Parathyroid adenoma (tissue), 2 donors: ENCODE measurements at regions not wholly inside any gene's neighbourhood (a gene's known extent, or its start where the extent isn't known, plus 50 kb on each side); places are given as distances from the start of the nearest gene placed in this dataset.

ENCODE experiments used
- H2AFZ ChIP-seq: fragments of 300-600 bp; sonication (generic); one replicate; pipeline ENCODE4 v1.7.0; 2017; ENCODE audit warnings: antibody characterized with exemption, mild to moderate bottlenecking
- H3K27ac ChIP-seq: fragments of 300-600 bp; sonication (generic); one replicate; pipeline ENCODE4 v1.7.0; 2017
- H3K27me3 ChIP-seq: fragments of 300-600 bp; sonication (generic); one replicate; pipeline ENCODE4 v1.7.0; 2017; ENCODE audit warnings: low read length; ENCODE audit not compliant: control insufficient read depth, insufficient read depth
- H3K36me3 ChIP-seq: fragments of 300-600 bp; sonication (generic); one replicate; pipeline ENCODE4 v1.7.0; 2017; ENCODE audit warnings: low read length; ENCODE audit not compliant: control insufficient read depth, insufficient read depth
- H3K4me1 ChIP-seq: fragments of 300-600 bp; sonication (generic); one replicate; pipeline ENCODE4 v1.7.0; 2017; ENCODE audit warnings: control low read depth
- H3K4me2 ChIP-seq: fragments of 300-600 bp; sonication (generic); one replicate; pipeline ENCODE4 v1.7.0; 2017; ENCODE audit warnings: low read length
- H3K4me3 ChIP-seq: fragments of 300-600 bp; sonication (generic); one replicate; pipeline ENCODE4 v1.7.0; 2017; ENCODE audit warnings: low read depth, low read length
- H3K79me2 ChIP-seq: fragments of 300-600 bp; sonication (generic); one replicate; pipeline ENCODE4 v1.7.0; 2017; ENCODE audit warnings: control low read depth
- H3K9ac ChIP-seq: fragments of 300-600 bp; sonication (generic); one replicate; pipeline ENCODE4 v1.7.0; 2017; ENCODE audit warnings: mild to moderate bottlenecking
- H3K9me3 ChIP-seq: fragments of 300-600 bp; sonication (generic); one replicate; pipeline ENCODE4 v1.7.0; 2017; ENCODE audit warnings: low read length; ENCODE audit not compliant: control insufficient read depth
- TF ChIP-seq, protein P1 (sequence below): fragments of 300-600 bp; sonication (generic); IDR thresholded peaks from one replicate; pipeline ENCODE4 v1.7.0; 2017; ENCODE audit warnings: antibody characterized with exemption, mild to moderate bottlenecking
- donor health status: primary hyperparathyroidism.

DNA sequence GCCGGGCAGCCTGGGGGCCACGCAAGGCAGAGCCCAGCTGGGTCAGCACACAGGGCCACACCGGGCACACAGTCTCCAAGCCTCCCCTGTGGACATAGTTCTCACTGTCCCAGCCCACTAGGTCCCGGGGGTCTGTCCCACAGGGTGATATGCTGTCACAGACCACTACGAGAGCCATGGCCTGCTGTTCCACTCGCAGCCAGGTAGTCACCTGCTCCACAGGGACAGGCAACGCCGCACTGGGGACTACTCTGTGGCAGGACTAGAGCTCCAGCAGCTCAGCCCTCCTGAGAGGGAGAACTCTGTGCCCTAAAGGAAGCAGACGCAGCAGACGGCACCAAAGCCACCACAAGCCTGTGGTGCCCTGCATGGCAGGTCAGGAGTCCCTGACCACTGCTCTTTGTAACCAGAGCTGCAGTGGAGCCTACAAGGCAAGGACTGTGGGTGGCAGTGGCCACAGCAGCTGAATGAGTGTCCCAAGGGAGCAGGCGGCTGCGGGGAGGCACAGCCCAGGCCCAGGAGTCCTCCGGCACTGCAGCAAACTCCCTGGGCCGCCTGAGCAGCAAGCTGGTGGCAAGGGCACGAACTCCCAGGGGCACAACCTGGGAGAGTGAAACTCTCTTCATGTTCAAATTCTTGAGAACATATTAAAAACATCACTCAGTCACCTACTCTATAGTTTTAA lies 171.2 kb upstream of the GRK3 start:
- Histone ChIP-seq H3K4me3 (no peak overlapping the region), H3K9ac (no peak overlapping the region), H3K4me1 (no peaks in the 10 kb centered on the region), H3K27me3 (no peaks in the 10 kb centered on the region), H2AFZ (no peak overlapping the region), H3K27ac (no peak overlapping the region), H3K36me3 (no peaks in the 10 kb centered on the region), H3K79me2 (peaks cover 66% of the 10 kb centered on the region), H3K9me3 (no peaks in the 10 kb centered on the region), H3K4me2 (no peak overlapping the region)
- TF ChIP-seq, protein P1, sequence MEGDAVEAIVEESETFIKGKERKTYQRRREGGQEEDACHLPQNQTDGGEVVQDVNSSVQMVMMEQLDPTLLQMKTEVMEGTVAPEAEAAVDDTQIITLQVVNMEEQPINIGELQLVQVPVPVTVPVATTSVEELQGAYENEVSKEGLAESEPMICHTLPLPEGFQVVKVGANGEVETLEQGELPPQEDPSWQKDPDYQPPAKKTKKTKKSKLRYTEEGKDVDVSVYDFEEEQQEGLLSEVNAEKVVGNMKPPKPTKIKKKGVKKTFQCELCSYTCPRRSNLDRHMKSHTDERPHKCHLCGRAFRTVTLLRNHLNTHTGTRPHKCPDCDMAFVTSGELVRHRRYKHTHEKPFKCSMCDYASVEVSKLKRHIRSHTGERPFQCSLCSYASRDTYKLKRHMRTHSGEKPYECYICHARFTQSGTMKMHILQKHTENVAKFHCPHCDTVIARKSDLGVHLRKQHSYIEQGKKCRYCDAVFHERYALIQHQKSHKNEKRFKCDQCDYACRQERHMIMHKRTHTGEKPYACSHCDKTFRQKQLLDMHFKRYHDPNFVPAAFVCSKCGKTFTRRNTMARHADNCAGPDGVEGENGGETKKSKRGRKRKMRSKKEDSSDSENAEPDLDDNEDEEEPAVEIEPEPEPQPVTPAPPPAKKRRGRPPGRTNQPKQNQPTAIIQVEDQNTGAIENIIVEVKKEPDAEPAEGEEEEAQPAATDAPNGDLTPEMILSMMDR: no peak

DNA sequence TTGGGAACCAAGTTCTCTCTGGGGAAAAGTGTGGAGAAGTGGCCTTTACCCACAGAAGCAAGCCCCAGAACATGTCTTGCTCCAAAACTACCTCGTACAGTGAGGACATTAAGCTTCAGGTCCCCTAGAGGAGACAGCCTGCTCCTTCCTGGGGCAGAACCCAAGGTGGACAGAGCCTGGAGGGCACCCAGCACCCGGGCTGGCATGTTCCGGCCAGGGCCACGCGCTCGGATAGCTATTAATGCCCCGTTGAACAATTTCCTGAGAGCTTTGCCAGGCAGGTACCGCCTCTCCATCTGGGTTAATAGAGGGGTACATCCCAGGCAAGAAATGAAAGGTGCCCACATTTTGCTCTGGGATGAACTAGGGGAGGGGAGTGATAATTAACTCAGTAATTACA lies 169.0 kb upstream of the GRK3 start:
- TF ChIP-seq, protein P1: no peak
- Histone ChIP-seq H3K79me2 (peaks cover 68% of the 10 kb centered on the region), H3K4me1 (peaks cover 2% of the 10 kb centered on the region), H3K27ac (no peak overlapping the region), H3K27me3 (no peaks in the 10 kb centered on the region), H2AFZ (no peak overlapping the region), H3K36me3 (no peaks in the 10 kb centered on the region), H3K4me2 (no peak overlapping the region), H3K9me3 (no peaks in the 10 kb centered on the region), H3K4me3 (no peak overlapping the region), H3K9ac (no peak overlapping the region)

DNA sequence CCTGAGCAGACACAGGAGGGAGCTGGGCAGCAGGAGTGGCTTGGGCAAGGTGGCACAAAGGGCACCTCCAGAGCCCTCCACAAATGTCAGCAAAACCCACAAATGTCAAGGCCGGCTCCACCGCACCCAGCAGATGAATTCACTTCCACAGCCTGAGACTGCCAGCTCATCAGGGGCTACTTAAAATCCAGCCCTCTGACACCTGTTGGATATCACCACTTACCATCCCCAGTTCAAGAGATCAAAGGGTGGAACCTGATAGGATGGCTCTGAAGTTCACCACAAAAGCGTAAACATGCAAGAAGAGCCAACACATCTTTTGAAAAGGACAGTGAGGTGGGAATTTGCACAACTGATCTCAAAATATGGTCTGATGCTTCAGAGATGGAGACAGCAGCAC lies 168.6 kb upstream of the GRK3 start:
- H3K79me2 ChIP-seq: peaks cover 64% of the 10 kb centered on the region
- H3K9ac ChIP-seq: no peak overlapping the region
- no peak overlapping the region for H3K27ac ChIP-seq
- peaks cover 5% of the 10 kb centered on the region for H3K4me1 ChIP-seq
- H3K4me2 ChIP-seq: no peak overlapping the region
- H3K27me3 ChIP-seq: no peaks in the 10 kb centered on the region
- no peak overlapping the region for H2AFZ ChIP-seq
- TF ChIP-seq, protein P1: no peak
- no peak overlapping the region for H3K4me3 ChIP-seq
- no peaks in the 10 kb centered on the region for H3K36me3 ChIP-seq
- no peaks in the 10 kb centered on the region for H3K9me3 ChIP-seq

DNA sequence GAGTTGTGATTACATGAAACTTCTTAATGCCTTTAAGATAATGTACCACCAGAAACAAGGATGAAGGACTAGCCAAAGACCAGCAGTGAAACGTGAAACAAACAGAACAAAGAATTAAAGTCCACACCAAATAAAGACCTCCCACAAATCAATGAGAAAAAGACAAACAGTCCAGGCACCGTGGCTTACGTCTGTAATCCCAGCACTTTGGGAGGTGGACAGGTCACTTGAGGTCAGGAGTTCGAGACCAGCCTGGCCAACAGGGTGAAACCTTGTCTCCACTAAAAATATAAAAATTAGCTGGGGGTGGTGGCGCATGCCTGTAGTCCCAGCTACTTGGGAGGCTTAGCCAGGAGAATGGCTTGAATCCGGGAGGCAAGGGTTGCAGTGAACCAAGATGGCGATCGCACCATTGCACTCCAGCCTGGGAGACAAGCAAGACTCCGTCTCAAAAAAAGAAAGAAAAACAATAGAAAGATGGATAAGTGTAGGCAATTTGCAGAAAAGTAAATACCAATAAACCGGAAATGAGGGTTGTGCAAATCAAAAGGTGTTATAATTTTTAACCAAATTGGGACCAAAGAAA lies 167.8 kb upstream of the GRK3 start:
- H3K4me3 ChIP-seq: no peak overlapping the region

More for the DNA sequence above, 167.8 kb upstream of the GRK3 start:
- no peaks in the 10 kb centered on the region for H3K27me3 ChIP-seq
- peaks cover 59% of the 10 kb centered on the region for H3K79me2 ChIP-seq
- H3K36me3 ChIP-seq: no peaks in the 10 kb centered on the region
- no peak overlapping the region for H3K4me2 ChIP-seq
- H3K9ac ChIP-seq: no peak overlapping the region
- TF ChIP-seq, protein P1: no peak
- H3K27ac ChIP-seq: no peak overlapping the region
- no peak overlapping the region for H2AFZ ChIP-seq
- H3K4me1 ChIP-seq: peaks cover 10% of the 10 kb centered on the region
- no peaks in the 10 kb centered on the region for H3K9me3 ChIP-seq
